PC-3 (cell line): ENCODE measurements at regions not wholly inside any gene's neighbourhood (a gene's known extent, or its start where the extent isn't known, plus 50 kb on each side); places are given as distances from the start of the nearest gene placed in this dataset.

Experiments
- EZH2 ChIP-seq: fragments of 300-600 bp; sonication (generic); IDR thresholded peaks from one replicate; pipeline ENCODE4 v1.6.1; 2017; ENCODE audit warnings: antibody characterized with exemption, mild to moderate bottlenecking, low read length; ENCODE audit not compliant: unreplicated experiment
- EZH2phosphoT487 ChIP-seq: fragments of 300-600 bp; sonication (generic); IDR thresholded peaks from 2 replicates; pipeline ENCODE4 v1.6.1; 2018; ENCODE audit warnings: mild to moderate bottlenecking, antibody characterized with exemption, low read length, borderline replicate concordance
- TF ChIP-seq, protein P1 (sequence below): fragments of 300-600 bp; sonication (generic); conservative IDR thresholded peaks from 2 replicates; pipeline ENCODE4 v1.5.1; 2017; ENCODE audit warnings: antibody characterized with exemption, low read depth, mild to moderate bottlenecking, low read length

- TF ChIP-seq EZH2 (no peak), EZH2phosphoT487 (no peak)
- TF ChIP-seq, protein P1, sequence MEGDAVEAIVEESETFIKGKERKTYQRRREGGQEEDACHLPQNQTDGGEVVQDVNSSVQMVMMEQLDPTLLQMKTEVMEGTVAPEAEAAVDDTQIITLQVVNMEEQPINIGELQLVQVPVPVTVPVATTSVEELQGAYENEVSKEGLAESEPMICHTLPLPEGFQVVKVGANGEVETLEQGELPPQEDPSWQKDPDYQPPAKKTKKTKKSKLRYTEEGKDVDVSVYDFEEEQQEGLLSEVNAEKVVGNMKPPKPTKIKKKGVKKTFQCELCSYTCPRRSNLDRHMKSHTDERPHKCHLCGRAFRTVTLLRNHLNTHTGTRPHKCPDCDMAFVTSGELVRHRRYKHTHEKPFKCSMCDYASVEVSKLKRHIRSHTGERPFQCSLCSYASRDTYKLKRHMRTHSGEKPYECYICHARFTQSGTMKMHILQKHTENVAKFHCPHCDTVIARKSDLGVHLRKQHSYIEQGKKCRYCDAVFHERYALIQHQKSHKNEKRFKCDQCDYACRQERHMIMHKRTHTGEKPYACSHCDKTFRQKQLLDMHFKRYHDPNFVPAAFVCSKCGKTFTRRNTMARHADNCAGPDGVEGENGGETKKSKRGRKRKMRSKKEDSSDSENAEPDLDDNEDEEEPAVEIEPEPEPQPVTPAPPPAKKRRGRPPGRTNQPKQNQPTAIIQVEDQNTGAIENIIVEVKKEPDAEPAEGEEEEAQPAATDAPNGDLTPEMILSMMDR = no peak
Measured at GRCh38 chr21:17391811-17392340, 121.0 kb upstream of the CXADR start.
